GM20000 (cell line): ENCODE measurements at regions not wholly inside any gene's neighbourhood (a gene's known extent, or its start where the extent isn't known, plus 50 kb on each side); places are given as distances from the start of the nearest gene placed in this dataset.
"Not testable (repeated sequence)": the region's sequence is repeated elsewhere in the genome, so short reads cannot be mapped to it uniquely, and the experiment has no call there.

Source experiments
- DNase-seq: peaks from one replicate; pipeline ENCODE4 v3.0.0; 2012; ENCODE audit warnings: low spot score
- TF ChIP-seq, protein P1 (sequence below): IDR thresholded peaks from 2 replicates; pipeline ENCODE4 v1.5.1; 2012; ENCODE audit warnings: mild to moderate bottlenecking, control low read depth; ENCODE audit errors: extremely low read depth, missing control alignments

DNA sequence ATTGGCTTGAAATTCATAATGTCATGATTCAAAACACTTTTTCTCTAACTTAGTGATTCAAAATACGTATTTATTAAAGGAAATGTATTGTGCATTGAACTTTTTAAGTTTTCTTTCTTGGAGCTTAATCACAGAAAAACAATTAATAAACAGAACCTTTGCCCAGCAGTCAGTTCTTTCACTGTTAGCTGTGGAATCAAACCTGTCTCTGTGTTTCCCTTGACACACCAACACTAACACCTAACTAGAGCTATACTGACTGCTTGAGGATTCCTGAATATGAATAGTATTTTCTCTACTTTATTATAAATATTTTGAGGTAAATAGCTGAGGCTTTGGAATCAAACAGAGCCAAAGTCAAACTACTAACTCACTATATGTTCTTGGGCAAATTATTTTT, 296.4 kb downstream of the HIVEP2 start:
- no peak for DNase-seq
- TF ChIP-seq, protein P1, sequence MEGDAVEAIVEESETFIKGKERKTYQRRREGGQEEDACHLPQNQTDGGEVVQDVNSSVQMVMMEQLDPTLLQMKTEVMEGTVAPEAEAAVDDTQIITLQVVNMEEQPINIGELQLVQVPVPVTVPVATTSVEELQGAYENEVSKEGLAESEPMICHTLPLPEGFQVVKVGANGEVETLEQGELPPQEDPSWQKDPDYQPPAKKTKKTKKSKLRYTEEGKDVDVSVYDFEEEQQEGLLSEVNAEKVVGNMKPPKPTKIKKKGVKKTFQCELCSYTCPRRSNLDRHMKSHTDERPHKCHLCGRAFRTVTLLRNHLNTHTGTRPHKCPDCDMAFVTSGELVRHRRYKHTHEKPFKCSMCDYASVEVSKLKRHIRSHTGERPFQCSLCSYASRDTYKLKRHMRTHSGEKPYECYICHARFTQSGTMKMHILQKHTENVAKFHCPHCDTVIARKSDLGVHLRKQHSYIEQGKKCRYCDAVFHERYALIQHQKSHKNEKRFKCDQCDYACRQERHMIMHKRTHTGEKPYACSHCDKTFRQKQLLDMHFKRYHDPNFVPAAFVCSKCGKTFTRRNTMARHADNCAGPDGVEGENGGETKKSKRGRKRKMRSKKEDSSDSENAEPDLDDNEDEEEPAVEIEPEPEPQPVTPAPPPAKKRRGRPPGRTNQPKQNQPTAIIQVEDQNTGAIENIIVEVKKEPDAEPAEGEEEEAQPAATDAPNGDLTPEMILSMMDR, result no peak

DNA sequence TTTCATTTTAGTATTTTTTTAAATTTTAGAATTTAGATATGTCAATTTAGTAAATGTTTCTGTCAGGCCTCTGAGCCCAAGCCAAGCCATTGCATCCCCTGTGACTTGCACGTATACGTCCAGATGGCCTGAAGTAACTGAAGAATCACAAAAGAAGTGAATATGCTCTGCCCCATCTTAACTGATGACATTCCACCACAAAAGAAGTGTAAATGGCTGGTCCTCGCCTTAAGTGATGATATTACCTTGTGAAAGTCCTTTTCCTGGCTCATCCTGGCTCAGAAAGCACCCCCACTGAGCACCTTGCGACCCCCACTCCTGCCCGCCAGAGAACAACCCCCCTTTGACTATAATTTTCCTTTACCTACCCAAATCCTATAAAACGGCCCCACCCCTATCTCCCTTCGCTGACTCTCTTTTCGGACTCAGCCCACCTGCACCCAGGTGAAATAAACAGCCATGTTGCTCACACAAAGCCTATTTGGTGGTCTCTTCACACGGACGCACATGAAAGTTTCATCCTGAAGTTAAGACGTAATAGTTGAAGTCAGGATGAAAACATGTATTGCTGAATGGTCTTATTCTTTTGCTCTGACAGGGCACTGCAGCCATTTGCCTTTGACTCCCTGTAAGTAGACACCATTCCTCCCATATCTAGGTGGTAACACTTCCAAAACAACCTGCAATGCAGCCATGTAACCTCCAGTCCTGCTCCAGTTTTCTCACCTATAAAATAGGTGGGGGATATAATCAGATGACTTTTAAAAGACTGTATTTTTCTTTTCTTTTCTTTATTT, 295.3 kb downstream of the HIVEP2 start:
- not testable (repeated sequence) for DNase-seq

DNA sequence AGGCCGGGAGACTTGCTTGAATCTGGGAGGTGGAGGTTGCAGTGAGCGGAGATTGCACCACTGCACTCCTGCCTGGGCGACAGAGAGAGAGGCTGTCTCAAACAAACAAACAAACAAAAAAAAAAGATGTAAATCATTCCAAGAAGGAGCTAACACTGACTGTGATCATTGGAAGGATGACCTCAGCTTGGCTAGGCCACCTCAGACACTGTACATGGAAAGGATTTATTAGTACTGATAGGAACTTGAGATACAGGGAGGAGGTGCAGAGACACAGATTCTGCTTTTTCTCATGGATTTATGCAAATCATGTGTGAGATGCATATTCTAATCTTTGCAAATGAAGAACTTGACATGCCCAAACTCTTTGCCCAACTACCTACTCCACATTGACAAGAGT, 293.6 kb downstream of the HIVEP2 start:
- TF ChIP-seq, protein P1, result no peak
- DNase-seq, result no peak

DNA sequence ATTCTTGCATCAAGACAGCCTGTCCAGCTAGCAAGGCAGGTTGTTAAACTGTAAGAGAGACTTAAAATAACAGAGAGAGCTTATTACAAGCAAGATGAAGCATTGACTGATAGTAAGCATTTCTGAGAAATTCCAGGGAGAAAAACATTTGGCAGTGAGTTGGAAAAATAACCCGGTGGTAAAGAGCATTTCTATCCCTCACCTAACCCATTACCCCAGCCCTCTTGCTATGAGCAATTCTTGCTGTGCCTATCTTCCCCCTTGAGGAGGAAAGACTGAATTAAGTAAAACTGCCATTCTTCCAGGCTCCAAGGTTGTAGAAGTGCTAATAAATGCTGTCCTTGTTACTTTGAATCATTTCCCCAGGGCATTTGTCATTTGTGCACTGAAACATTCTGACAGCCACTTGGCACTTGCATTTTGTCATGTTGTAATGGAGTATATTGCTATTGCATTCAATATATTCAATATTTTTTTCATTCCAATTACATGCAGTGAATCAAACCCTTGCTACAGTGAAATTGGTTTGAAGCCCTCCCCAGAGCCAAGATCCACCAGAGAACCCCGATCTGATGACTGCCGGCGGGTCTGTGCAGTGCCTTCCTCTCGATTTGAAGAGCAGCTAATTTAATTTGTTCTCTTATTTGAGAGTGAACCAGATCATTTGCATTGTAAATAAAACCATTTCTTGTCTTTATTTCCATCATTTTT, 291.1 kb downstream of the HIVEP2 start:
- TF ChIP-seq, protein P1, result no peak

DNA sequence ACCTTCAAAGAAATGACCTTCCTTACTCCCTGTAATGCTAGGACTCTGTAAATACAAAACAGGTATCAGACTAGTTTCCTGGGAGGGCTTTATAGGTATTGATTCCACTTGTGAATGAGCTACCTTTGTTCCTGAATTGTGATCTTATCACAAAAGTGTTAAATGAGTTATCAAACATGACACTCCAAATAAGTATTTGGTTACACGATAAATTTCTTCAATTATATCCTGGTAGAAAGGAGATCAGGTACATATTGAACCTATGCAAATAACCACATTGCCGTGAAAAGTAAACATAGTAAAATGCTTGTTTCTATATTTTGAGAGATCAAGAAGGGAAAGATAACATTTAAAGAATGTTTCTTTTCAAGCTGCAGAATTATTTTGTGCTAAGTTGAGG, 285.3 kb downstream of the HIVEP2 start:
- DNase-seq, result no peak
- TF ChIP-seq, protein P1, result no peak

More for the DNA sequence above, 291.1 kb downstream of the HIVEP2 start:
- DNase-seq, result no peak

DNA sequence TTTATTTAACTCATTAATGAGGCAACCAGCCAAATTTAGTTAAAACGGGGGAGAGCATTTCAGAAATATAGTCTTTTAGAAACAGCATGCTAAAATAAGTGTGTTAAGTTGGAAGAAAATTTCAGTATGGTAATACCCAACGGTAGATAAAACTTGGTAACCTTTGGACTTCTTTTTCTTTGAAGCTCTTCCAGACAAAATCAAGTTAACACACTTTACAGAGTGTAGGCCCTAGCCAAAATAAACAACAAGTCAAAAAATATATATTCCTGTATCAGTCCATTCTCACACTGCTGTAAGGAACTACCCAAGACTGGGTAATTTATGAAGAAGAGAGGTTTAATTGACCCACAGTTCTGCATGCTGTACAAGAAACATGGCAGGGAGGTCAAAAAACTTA, 279.6 kb downstream of the HIVEP2 start:
- TF ChIP-seq, protein P1, result no peak
- no peak for DNase-seq

DNA sequence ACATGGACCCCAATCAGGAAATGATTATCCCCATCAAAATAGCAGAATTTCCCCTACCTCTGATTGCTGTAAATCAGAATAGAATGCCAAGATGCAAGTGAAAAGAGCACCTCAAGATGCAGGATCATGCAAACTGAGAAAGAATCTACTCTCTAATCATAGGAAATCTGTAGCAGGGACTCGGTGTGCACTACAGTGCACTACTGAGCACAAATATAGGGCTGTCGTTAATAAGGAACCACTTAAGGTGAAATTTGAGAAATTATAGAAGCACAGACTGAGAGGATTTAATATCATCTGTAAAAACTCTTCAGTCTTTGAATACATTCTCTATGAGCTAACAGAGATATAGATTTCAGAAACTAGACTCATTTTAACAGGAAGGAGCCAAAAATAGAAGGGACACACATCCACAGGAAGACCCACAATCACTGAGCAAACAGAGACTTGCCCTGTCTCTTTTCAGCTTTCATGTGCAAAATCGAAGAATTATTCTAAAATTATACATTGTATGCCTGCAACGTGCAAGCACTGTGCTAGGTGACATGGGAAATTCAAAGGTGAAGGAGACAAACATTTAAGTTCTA, 278.3 kb downstream of the HIVEP2 start:
- DNase-seq, result peak; percentile 19
- TF ChIP-seq, protein P1, result no peak
